IMR-90 (cell line): ENCODE measurements at regions not wholly inside any gene's neighbourhood (a gene's known extent, or its start where the extent isn't known, plus 50 kb on each side); places are given as distances from the start of the nearest gene placed in this dataset.

Experiments
- BHLHE40 ChIP-seq: fragments of 150-350 bp; IDR thresholded peaks from 2 replicates; pipeline ENCODE4 v1.6.1; 2016; ENCODE audit warnings: mild to moderate bottlenecking, low read depth, low read length
- CEBPB ChIP-seq: IDR thresholded peaks from 2 replicates; pipeline ENCODE4 v1.6.1; 2012; ENCODE audit warnings: low read depth, low read length, improper control_type of control experiment
- FOS ChIP-seq: fragments of 150-350 bp; IDR thresholded peaks from 2 replicates; pipeline ENCODE4 v1.6.1; 2016; ENCODE audit warnings: low read depth, low read length
- MAZ ChIP-seq: IDR thresholded peaks from 2 replicates; pipeline ENCODE4 v1.6.1; 2012; ENCODE audit warnings: low read depth, mild to moderate bottlenecking, low read length, improper control_type of control experiment, moderate library complexity, borderline replicate concordance
- NFE2L2 ChIP-seq: fragments of 150-350 bp; IDR thresholded peaks from 2 replicates; pipeline ENCODE4 v1.6.1; 2016; ENCODE audit warnings: low read depth, mild to moderate bottlenecking, low read length
- POLR2A ChIP-seq: IDR thresholded peaks from 2 replicates; pipeline ENCODE4 v1.6.1; 2012; ENCODE audit warnings: mild to moderate bottlenecking, low read depth, low read length
- RAD21 ChIP-seq: IDR thresholded peaks from 2 replicates; pipeline ENCODE4 v1.6.1; 2012; ENCODE audit warnings: low read length, improper control_type of control experiment
- RCOR1 ChIP-seq: IDR thresholded peaks from 2 replicates; pipeline ENCODE4 v1.6.1; 2012; ENCODE audit warnings: mild to moderate bottlenecking, low read length, improper control_type of control experiment; ENCODE audit not compliant: insufficient replicate concordance
- RFX5 ChIP-seq: IDR thresholded peaks from 2 replicates; pipeline ENCODE4 v1.8.0; 2012; ENCODE audit warnings: low read depth, mild to moderate bottlenecking, low read length, moderate library complexity
- SMC3 ChIP-seq: fragments of 150-350 bp; IDR thresholded peaks from 2 replicates; pipeline ENCODE4 v1.6.1; 2016; ENCODE audit warnings: low read depth, mild to moderate bottlenecking, antibody characterized with exemption, low read length, moderate library complexity
- TF ChIP-seq, protein P1 (sequence below): conservative IDR thresholded peaks from 2 replicates; pipeline ENCODE4 v1.5.1; 2012; ENCODE audit warnings: mild to moderate bottlenecking, low read depth, low read length, improper control_type of control experiment
- TF ChIP-seq, protein P2 (sequence below): fragments of 150-350 bp; IDR thresholded peaks from 2 replicates; pipeline ENCODE4 v1.6.1; 2017; ENCODE audit warnings: mild to moderate bottlenecking, antibody characterized with exemption, low read length, low read depth
- TF ChIP-seq, protein P3 (sequence below): fragments of 150-350 bp; IDR thresholded peaks from 2 replicates; pipeline ENCODE4 v1.6.1; 2016; ENCODE audit warnings: low read depth, mild to moderate bottlenecking, low read length, moderate library complexity, borderline replicate concordance

DNA sequence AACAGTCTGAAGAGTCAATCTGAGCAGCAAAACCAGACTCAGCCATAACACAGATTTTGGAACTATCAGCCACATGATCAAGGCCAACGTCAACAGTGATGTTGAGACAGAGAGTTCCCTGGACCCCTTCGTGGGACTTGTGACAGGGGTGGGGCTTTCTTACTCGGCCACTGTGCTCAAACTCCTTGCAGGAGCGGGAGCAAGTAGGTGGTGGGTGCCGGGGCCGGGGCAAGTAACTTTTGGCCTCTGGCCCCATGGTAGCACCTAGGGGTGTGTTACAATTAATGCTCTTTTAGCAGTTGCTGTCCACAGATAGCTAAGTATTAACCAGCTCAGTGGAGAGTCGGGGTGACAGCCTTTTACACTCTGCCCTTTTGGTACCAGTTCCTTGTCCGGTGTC, 384.4 kb downstream of the NUAK1 start:
- TF ChIP-seq, protein P1, sequence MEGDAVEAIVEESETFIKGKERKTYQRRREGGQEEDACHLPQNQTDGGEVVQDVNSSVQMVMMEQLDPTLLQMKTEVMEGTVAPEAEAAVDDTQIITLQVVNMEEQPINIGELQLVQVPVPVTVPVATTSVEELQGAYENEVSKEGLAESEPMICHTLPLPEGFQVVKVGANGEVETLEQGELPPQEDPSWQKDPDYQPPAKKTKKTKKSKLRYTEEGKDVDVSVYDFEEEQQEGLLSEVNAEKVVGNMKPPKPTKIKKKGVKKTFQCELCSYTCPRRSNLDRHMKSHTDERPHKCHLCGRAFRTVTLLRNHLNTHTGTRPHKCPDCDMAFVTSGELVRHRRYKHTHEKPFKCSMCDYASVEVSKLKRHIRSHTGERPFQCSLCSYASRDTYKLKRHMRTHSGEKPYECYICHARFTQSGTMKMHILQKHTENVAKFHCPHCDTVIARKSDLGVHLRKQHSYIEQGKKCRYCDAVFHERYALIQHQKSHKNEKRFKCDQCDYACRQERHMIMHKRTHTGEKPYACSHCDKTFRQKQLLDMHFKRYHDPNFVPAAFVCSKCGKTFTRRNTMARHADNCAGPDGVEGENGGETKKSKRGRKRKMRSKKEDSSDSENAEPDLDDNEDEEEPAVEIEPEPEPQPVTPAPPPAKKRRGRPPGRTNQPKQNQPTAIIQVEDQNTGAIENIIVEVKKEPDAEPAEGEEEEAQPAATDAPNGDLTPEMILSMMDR: no peak
- TF ChIP-seq, protein P2, sequence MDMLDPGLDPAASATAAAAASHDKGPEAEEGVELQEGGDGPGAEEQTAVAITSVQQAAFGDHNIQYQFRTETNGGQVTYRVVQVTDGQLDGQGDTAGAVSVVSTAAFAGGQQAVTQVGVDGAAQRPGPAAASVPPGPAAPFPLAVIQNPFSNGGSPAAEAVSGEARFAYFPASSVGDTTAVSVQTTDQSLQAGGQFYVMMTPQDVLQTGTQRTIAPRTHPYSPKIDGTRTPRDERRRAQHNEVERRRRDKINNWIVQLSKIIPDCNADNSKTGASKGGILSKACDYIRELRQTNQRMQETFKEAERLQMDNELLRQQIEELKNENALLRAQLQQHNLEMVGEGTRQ: no peak
- TF ChIP-seq BHLHE40 (no peak), POLR2A (no peak), CEBPB (no peak), RCOR1 (no peak), RAD21 (no peak), RFX5 (no peak), SMC3 (no peak), NFE2L2 (no peak), MAZ (no peak), FOS (no peak)
- TF ChIP-seq, protein P3, sequence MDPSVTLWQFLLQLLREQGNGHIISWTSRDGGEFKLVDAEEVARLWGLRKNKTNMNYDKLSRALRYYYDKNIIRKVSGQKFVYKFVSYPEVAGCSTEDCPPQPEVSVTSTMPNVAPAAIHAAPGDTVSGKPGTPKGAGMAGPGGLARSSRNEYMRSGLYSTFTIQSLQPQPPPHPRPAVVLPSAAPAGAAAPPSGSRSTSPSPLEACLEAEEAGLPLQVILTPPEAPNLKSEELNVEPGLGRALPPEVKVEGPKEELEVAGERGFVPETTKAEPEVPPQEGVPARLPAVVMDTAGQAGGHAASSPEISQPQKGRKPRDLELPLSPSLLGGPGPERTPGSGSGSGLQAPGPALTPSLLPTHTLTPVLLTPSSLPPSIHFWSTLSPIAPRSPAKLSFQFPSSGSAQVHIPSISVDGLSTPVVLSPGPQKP: no peak
